C4-2B (cell line): ENCODE measurements at regions not wholly inside any gene's neighbourhood (a gene's known extent, or its start where the extent isn't known, plus 50 kb on each side); places are given as distances from the start of the nearest gene placed in this dataset.

Source experiments
- CTCF ChIP-seq: fragments of 450-650 bp; conservative IDR thresholded peaks from 2 replicates; pipeline ENCODE4 v1.5.1; 2017; ENCODE audit warnings: mild to moderate bottlenecking
- ZFX ChIP-seq: fragments of 450-650 bp; IDR thresholded peaks from 2 replicates; pipeline ENCODE4 v1.6.1; 2017

DNA sequence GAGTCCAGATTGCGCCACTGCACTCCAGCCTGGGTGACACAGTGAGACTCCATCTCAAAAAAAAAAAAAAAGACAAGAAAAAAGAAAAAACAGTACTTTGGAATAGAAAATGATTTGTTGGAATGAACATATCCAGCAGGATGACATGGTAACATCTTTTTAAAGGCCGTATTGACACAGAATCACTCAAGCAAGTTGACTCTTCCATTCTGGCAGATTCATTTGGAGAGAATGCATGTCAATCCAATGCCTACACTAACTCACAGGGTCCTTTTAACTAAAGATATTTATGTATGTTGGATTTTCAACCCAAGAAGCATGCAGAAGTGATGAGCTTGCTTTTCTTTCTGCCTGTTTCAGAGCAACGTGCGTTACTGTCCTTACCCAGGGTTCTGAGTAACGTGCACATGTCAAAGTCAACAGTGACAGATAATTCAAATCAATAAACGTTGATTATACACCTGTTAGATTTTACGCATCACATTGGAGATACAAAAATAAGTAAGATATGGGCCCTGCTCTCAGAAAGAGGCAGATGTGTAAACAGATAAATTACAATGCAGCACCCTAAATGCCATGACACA lies 77.1 kb upstream of the FNDC3B start:
- no peak for TF ChIP-seq CTCF
- no peak for TF ChIP-seq ZFX
